ENCODE measurements at regions not wholly inside any gene's neighbourhood (a gene's known extent, or its start where the extent isn't known, plus 50 kb on each side); places are given as distances from the start of the nearest gene placed in this dataset.

- Mint-ChIP-seq H3K27me3 (ENCODE audit: insufficient read depth) (no peaks in the 10 kb centered on the region), H3K36me3 (ENCODE audit: low read depth) (no peaks in the 10 kb centered on the region), H3K27ac (no peak overlapping the region), H3K9me3 (peaks cover 17% of the 10 kb centered on the region), H3K4me1 (ENCODE audit: low read depth) (no peaks in the 10 kb centered on the region), H3K4me3 (no peak overlapping the region)
- intact Hi-C loops (cut with micrococcal nuclease): no loop called here
- no peak for DNase-seq (ENCODE audit: low spot score)
Observed at GRCh38 chr1:14037101-14037847, 337.3 kb downstream of the PRDM2 start.

- intact Hi-C loops (cut with micrococcal nuclease): no loop called here
- Mint-ChIP-seq H3K9me3 (peaks cover 26% of the 10 kb centered on the region), H3K4me1 (ENCODE audit: low read depth) (no peaks in the 10 kb centered on the region), H3K27ac (no peak overlapping the region), H3K4me3 (no peak overlapping the region), H3K36me3 (ENCODE audit: low read depth) (no peaks in the 10 kb centered on the region), H3K27me3 (ENCODE audit: insufficient read depth) (no peaks in the 10 kb centered on the region)
- no peak for DNase-seq (ENCODE audit: low spot score)
Observed at GRCh38 chr1:14039582-14040430, 339.8 kb downstream of the PRDM2 start.

GRCh38 chr1:14049965-14050364 is 350.0 kb downstream of the PRDM2 start:
- no peak overlapping the region for H3K4me3 Mint-ChIP-seq
- intact Hi-C loops (cut with micrococcal nuclease): no loop called here
- peaks cover 1% of the 10 kb centered on the region for H3K27me3 Mint-ChIP-seq (ENCODE audit: insufficient read depth)
- H3K27ac Mint-ChIP-seq: no peak overlapping the region
- no peak for DNase-seq (ENCODE audit: low spot score)
- H3K9me3 Mint-ChIP-seq: peaks cover 4% of the 10 kb centered on the region
- no peaks in the 10 kb centered on the region for H3K4me1 Mint-ChIP-seq (ENCODE audit: low read depth)
- H3K36me3 Mint-ChIP-seq (ENCODE audit: low read depth): no peaks in the 10 kb centered on the region

GRCh38 chr1:14055442-14056223 is 355.6 kb downstream of the PRDM2 start:
- H3K27ac Mint-ChIP-seq: no peak overlapping the region
- peaks cover 1% of the 10 kb centered on the region for H3K27me3 Mint-ChIP-seq (ENCODE audit: insufficient read depth)
- no peaks in the 10 kb centered on the region for H3K9me3 Mint-ChIP-seq
- intact Hi-C loops (cut with micrococcal nuclease): no loop called here
- DNase-seq (ENCODE audit: low spot score): no peak
- H3K4me3 Mint-ChIP-seq: no peak overlapping the region
- no peaks in the 10 kb centered on the region for H3K36me3 Mint-ChIP-seq (ENCODE audit: low read depth)
- H3K4me1 Mint-ChIP-seq (ENCODE audit: low read depth): no peaks in the 10 kb centered on the region

- Mint-ChIP-seq H3K9me3 (no peaks in the 10 kb centered on the region), H3K27me3 (ENCODE audit: insufficient read depth) (no peaks in the 10 kb centered on the region), H3K4me3 (no peak overlapping the region), H3K4me1 (ENCODE audit: low read depth) (no peaks in the 10 kb centered on the region), H3K36me3 (ENCODE audit: low read depth) (no peaks in the 10 kb centered on the region), H3K27ac (no peak overlapping the region)
- intact Hi-C loops (cut with micrococcal nuclease): no loop called here
- DNase-seq (ENCODE audit: low spot score): no peak
Observed at GRCh38 chr1:14057640-14058039, 357.7 kb downstream of the PRDM2 start.

- DNase-seq (ENCODE audit: low spot score): no peak
- no peak overlapping the region for H3K27ac Mint-ChIP-seq
Observed at GRCh38 chr1:14061204-14061603, 361.2 kb downstream of the PRDM2 start.

GRCh38 chr1:14061722-14062121 is 361.7 kb downstream of the PRDM2 start:
- H3K27ac Mint-ChIP-seq: no peak overlapping the region
- no peaks in the 10 kb centered on the region for H3K27me3 Mint-ChIP-seq (ENCODE audit: insufficient read depth)
- DNase-seq (ENCODE audit: low spot score): no peak
- intact Hi-C loops (cut with micrococcal nuclease): no loop called here
- no peaks in the 10 kb centered on the region for H3K4me1 Mint-ChIP-seq (ENCODE audit: low read depth)
- no peak overlapping the region for H3K4me3 Mint-ChIP-seq
- H3K36me3 Mint-ChIP-seq (ENCODE audit: low read depth): no peaks in the 10 kb centered on the region
- no peaks in the 10 kb centered on the region for H3K9me3 Mint-ChIP-seq

More at GRCh38 chr1:14061204-14061603, 361.2 kb downstream of the PRDM2 start:
- H3K4me3 Mint-ChIP-seq: no peak overlapping the region
- no peaks in the 10 kb centered on the region for H3K36me3 Mint-ChIP-seq (ENCODE audit: low read depth)
- H3K9me3 Mint-ChIP-seq: no peaks in the 10 kb centered on the region
- no peaks in the 10 kb centered on the region for H3K27me3 Mint-ChIP-seq (ENCODE audit: insufficient read depth)
- no peaks in the 10 kb centered on the region for H3K4me1 Mint-ChIP-seq (ENCODE audit: low read depth)
- intact Hi-C loops (cut with micrococcal nuclease): no loop called here

- H3K9me3 Mint-ChIP-seq: no peaks in the 10 kb centered on the region
- H3K4me3 Mint-ChIP-seq: no peak overlapping the region
- no peaks in the 10 kb centered on the region for H3K27me3 Mint-ChIP-seq (ENCODE audit: insufficient read depth)
- H3K4me1 Mint-ChIP-seq (ENCODE audit: low read depth): no peaks in the 10 kb centered on the region
- intact Hi-C loops (cut with micrococcal nuclease): no loop called here
- no peak for DNase-seq (ENCODE audit: low spot score)
- no peaks in the 10 kb centered on the region for H3K36me3 Mint-ChIP-seq (ENCODE audit: low read depth)
- no peak overlapping the region for H3K27ac Mint-ChIP-seq
Observed at GRCh38 chr1:14062669-14063068, 362.7 kb downstream of the PRDM2 start.

GRCh38 chr1:14064649-14065442 is 364.9 kb downstream of the PRDM2 start:
- H3K4me1 Mint-ChIP-seq (ENCODE audit: low read depth): no peaks in the 10 kb centered on the region
- no peaks in the 10 kb centered on the region for H3K36me3 Mint-ChIP-seq (ENCODE audit: low read depth)
- DNase-seq (ENCODE audit: low spot score): no peak
- H3K9me3 Mint-ChIP-seq: no peaks in the 10 kb centered on the region
- intact Hi-C loops (cut with micrococcal nuclease): no loop called here
- no peaks in the 10 kb centered on the region for H3K27me3 Mint-ChIP-seq (ENCODE audit: insufficient read depth)
- no peak overlapping the region for H3K27ac Mint-ChIP-seq
- no peak overlapping the region for H3K4me3 Mint-ChIP-seq

- intact Hi-C loops (cut with micrococcal nuclease): no loop called here
- no peak overlapping the region for H3K4me3 Mint-ChIP-seq
- H3K4me1 Mint-ChIP-seq (ENCODE audit: low read depth): no peaks in the 10 kb centered on the region
- DNase-seq (ENCODE audit: low spot score): no peak
- H3K9me3 Mint-ChIP-seq: no peaks in the 10 kb centered on the region
- H3K36me3 Mint-ChIP-seq (ENCODE audit: low read depth): no peaks in the 10 kb centered on the region
- no peaks in the 10 kb centered on the region for H3K27me3 Mint-ChIP-seq (ENCODE audit: insufficient read depth)
- no peak overlapping the region for H3K27ac Mint-ChIP-seq
Observed at GRCh38 chr1:14065486-14065885, 365.5 kb downstream of the PRDM2 start.

- no peak overlapping the region for H3K4me3 Mint-ChIP-seq
- intact Hi-C loops (cut with micrococcal nuclease): no loop called here
- no peaks in the 10 kb centered on the region for H3K4me1 Mint-ChIP-seq (ENCODE audit: low read depth)
- H3K27me3 Mint-ChIP-seq (ENCODE audit: insufficient read depth): no peaks in the 10 kb centered on the region
- H3K9me3 Mint-ChIP-seq: no peaks in the 10 kb centered on the region
- DNase-seq (ENCODE audit: low spot score): no peak
- H3K27ac Mint-ChIP-seq: no peak overlapping the region
- H3K36me3 Mint-ChIP-seq (ENCODE audit: low read depth): no peaks in the 10 kb centered on the region
Observed at GRCh38 chr1:14067036-14067435, 367.0 kb downstream of the PRDM2 start.

GRCh38 chr1:14067711-14068110 is 367.7 kb downstream of the PRDM2 start:
- no peaks in the 10 kb centered on the region for H3K4me1 Mint-ChIP-seq (ENCODE audit: low read depth)
- H3K27ac Mint-ChIP-seq: no peak overlapping the region
- H3K36me3 Mint-ChIP-seq (ENCODE audit: low read depth): no peaks in the 10 kb centered on the region
- no peaks in the 10 kb centered on the region for H3K27me3 Mint-ChIP-seq (ENCODE audit: insufficient read depth)
- no peak overlapping the region for H3K4me3 Mint-ChIP-seq
- no peaks in the 10 kb centered on the region for H3K9me3 Mint-ChIP-seq
- intact Hi-C loops (cut with micrococcal nuclease): no loop called here
- no peak for DNase-seq (ENCODE audit: low spot score)

All from activated T-helper 1 cell treated with anti-CD3 and anti-CD28 coated beads, Interleukin-12 subunit alpha, Interleukin-12 subunit beta, Interleukin-2, Interleukin-4 antibody, amounts not matched to agents 30 ng/mL and 10 ng/mL and 1 ng/mL, durations not matched to agents 14 hours and 24 hours and 36 hours (primary cell).